ENCODE measurements at regions not wholly inside any gene's neighbourhood (a gene's known extent, or its start where the extent isn't known, plus 50 kb on each side); places are given as distances from the start of the nearest gene placed in this dataset.

DNA sequence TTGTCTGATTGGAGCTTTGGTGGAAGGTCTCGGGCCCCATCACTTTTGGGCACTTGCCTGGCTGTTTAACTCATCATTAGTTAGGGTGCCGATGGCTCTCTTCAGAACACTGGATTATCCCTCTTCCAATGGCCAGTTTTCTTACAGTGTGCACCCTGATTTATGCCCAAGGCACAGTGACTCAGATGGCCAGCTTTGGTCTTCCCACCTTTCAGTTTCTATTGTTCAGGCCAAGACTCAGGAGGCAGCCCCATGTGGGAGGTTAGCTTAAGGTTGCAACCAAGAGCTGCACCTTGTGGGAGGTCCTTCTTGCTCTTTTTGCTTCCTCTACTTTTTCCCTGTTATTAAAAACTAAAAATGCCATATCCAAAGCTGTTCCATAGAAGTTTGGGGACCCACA is 121.0 kb upstream of the ZNF91 start:
- Mint-ChIP-seq H3K27ac (no peak overlapping the region), H3K4me3 (no peak overlapping the region), H3K4me1 (ENCODE audit: low read depth) (no peaks in the 10 kb centered on the region), H3K36me3 (ENCODE audit: low read depth) (no peaks in the 10 kb centered on the region), H3K27me3 (no peaks in the 10 kb centered on the region), H3K9me3 (peaks cover 6% of the 10 kb centered on the region)
- H3K9me3 ChIP-seq (ENCODE audit: control insufficient read depth in 1 of 2, insufficient read depth in 1 of 2, low read length in 2 of 2), result peaks cover 0 to 13% of the 10 kb centered on the region in 2 experiments
- H3K27me3 ChIP-seq (ENCODE audit: control insufficient read depth in 1 of 2, insufficient read depth in 2 of 2, low read length in 2 of 2), result no peaks in the 10 kb centered on the region
- H3K4me3 ChIP-seq (ENCODE audit: low read length), result no peak overlapping the region
- POLR2A ChIA-PET, result no interaction called here
- intact Hi-C loops (cut with DNase I, micrococcal nuclease), result no loop called here
- ATAC-seq (ENCODE audit: poor library complexity) (no peak), DNase-seq (no peak)
- TF ChIP-seq, protein P1, sequence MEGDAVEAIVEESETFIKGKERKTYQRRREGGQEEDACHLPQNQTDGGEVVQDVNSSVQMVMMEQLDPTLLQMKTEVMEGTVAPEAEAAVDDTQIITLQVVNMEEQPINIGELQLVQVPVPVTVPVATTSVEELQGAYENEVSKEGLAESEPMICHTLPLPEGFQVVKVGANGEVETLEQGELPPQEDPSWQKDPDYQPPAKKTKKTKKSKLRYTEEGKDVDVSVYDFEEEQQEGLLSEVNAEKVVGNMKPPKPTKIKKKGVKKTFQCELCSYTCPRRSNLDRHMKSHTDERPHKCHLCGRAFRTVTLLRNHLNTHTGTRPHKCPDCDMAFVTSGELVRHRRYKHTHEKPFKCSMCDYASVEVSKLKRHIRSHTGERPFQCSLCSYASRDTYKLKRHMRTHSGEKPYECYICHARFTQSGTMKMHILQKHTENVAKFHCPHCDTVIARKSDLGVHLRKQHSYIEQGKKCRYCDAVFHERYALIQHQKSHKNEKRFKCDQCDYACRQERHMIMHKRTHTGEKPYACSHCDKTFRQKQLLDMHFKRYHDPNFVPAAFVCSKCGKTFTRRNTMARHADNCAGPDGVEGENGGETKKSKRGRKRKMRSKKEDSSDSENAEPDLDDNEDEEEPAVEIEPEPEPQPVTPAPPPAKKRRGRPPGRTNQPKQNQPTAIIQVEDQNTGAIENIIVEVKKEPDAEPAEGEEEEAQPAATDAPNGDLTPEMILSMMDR (IDR thresholded peaks at IDR 0.05), result no peak
- H3K4me1 ChIP-seq (ENCODE audit: insufficient read depth, low read length), result no peaks in the 10 kb centered on the region
- CTCF ChIA-PET, result no interaction called here
- no peak overlapping the region for H3K27ac ChIP-seq (ENCODE audit: low read depth in 1 of 2, low read length in 2 of 2)
- no peaks in the 10 kb centered on the region for H3K36me3 ChIP-seq (ENCODE audit: insufficient read depth, low read length)

DNA sequence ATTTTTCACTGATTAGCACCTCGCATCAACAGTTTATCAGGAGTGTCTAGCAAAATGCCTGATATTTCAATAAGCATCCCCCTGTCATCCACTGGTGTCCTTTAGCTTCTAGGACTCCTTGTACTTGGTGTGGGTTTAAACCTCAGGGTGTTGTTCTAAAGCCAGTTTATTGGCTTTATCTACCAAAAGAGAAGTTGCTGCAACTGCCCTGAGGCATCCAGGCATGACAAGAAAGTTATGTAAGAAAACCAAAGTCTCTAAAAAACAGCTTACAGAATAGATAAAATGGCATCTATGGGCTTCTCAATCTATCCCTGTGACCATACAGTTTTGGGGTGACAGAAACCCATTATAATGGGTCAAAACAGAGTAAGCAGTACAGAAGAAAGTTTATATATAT is 120.3 kb upstream of the ZNF91 start:
- ATAC-seq (ENCODE audit: poor library complexity), result no peak
- intact Hi-C loops (cut with DNase I, micrococcal nuclease), result no loop called here
- CTCF ChIA-PET, result no interaction called here
- H3K27me3 ChIP-seq (ENCODE audit: control insufficient read depth in 1 of 2, insufficient read depth in 2 of 2, low read length in 2 of 2), result no peaks in the 10 kb centered on the region
- POLR2A ChIA-PET, result no interaction called here
- Mint-ChIP-seq H3K4me3 (no peak overlapping the region), H3K36me3 (ENCODE audit: low read depth) (no peaks in the 10 kb centered on the region), H3K27ac (no peak overlapping the region), H3K4me1 (ENCODE audit: low read depth) (no peaks in the 10 kb centered on the region), H3K9me3 (peaks cover 3% of the 10 kb centered on the region), H3K27me3 (no peaks in the 10 kb centered on the region)
- no peak for DNase-seq
- no peaks in the 10 kb centered on the region for H3K36me3 ChIP-seq (ENCODE audit: insufficient read depth, low read length)
- peaks cover 0 to 18% of the 10 kb centered on the region in 2 experiments for H3K9me3 ChIP-seq (ENCODE audit: control insufficient read depth in 1 of 2, insufficient read depth in 1 of 2, low read length in 2 of 2)
- TF ChIP-seq, protein P1 (IDR thresholded peaks at IDR 0.05), result no peak
- no peaks in the 10 kb centered on the region for H3K4me1 ChIP-seq (ENCODE audit: insufficient read depth, low read length)
- no peak overlapping the region for H3K27ac ChIP-seq (ENCODE audit: low read depth in 1 of 2, low read length in 2 of 2)
- H3K4me3 ChIP-seq (ENCODE audit: low read length), result no peak overlapping the region

DNA sequence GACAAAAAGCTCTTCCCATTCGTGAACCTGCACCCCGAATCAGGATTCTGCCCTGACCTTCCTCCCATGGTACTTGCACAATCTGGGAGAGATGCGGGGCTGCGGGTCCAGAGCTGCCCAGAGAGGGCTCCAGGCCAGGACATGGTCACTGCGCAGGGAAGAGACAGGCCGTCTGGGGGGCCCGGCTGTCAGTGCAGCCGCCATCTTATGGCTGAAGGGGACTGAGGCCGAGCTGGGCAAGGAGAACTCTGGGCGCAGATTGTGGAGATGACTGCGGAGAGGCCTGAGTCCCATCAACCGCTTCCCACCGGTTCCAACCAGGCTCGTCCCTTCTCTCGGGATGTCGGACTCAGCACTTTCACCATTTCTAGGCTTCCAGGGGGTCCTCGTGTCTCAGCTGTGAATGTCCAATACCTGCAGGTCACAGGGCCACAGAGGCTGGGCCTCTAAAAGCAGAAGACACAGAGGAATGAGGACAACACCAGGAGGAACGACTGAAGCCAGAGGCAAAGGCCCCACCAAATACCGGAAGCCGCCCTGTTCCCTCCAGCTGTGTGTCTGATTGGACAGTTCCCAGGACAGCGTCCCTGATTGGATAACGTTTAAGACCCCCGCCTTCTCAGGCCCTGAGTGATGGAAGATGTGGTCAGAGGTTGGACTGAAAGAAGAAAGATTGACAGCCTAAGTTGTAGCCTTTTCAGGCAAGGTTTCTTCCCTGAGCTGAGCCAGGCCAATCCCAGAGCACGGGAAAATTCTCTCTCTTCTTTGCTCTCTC is 117.1 kb upstream of the ZNF91 start:
- DNase-seq, result no peak
- ChIA-PET POLR2A (no interaction called here), CTCF (no interaction called here)
- Mint-ChIP-seq H3K27me3 (no peaks in the 10 kb centered on the region), H3K36me3 (ENCODE audit: low read depth) (no peaks in the 10 kb centered on the region), H3K4me3 (no peak overlapping the region), H3K27ac (no peak overlapping the region), H3K9me3 (no peaks in the 10 kb centered on the region), H3K4me1 (ENCODE audit: low read depth) (no peaks in the 10 kb centered on the region)
- TF ChIP-seq, protein P1 (IDR thresholded peaks at IDR 0.05), result no peak
- Histone ChIP-seq H3K27ac (ENCODE audit: low read depth in 1 of 2, low read length in 2 of 2) (no peak overlapping the region), H3K36me3 (ENCODE audit: insufficient read depth, low read length) (no peaks in the 10 kb centered on the region), H3K9me3 (ENCODE audit: control insufficient read depth in 1 of 2, insufficient read depth in 1 of 2, low read length in 2 of 2) (peaks cover 0 to 19% of the 10 kb centered on the region in 2 experiments), H3K4me3 (ENCODE audit: low read length) (no peak overlapping the region), H3K4me1 (ENCODE audit: insufficient read depth, low read length) (no peaks in the 10 kb centered on the region), H3K27me3 (ENCODE audit: control insufficient read depth in 1 of 2, insufficient read depth in 2 of 2, low read length in 2 of 2) (no peaks in the 10 kb centered on the region)
- intact Hi-C loops (cut with DNase I, micrococcal nuclease), result no loop called here
- no peak for ATAC-seq (ENCODE audit: poor library complexity)

Measured in CD4-positive, alpha-beta T cell (primary cell).